Testis (tissue), 2 donors: ENCODE measurements at regions not wholly inside any gene's neighbourhood (a gene's known extent, or its start where the extent isn't known, plus 50 kb on each side); places are given as distances from the start of the nearest gene placed in this dataset.

Experiments used
- DNase-seq: peaks from one replicate; pipeline ENCODE4 v3.0.0-alpha.2; 2019
- H3K27ac ChIP-seq, 2 donors: fragments of 200-600 bp; sonication (generic); one replicate each; pipeline ENCODE4 v1.5.1; 2019
- H3K27me3 ChIP-seq: fragments of 200-600 bp; sonication (generic); one replicate; pipeline ENCODE4 v1.5.1; 2019
- H3K36me3 ChIP-seq: fragments of 200-600 bp; sonication (generic); one replicate; pipeline ENCODE4 v1.5.1; 2017; ENCODE audit warnings: low read depth; ENCODE audit errors: missing control alignments
- H3K4me1 ChIP-seq: fragments of 200-600 bp; sonication (generic); one replicate; pipeline ENCODE4 v1.5.1; 2019
- H3K4me3 ChIP-seq, 2 donors: fragments of 200-600 bp; sonication (generic); one replicate each; pipeline ENCODE4 v1.5.1; 2017 to 2019
- H3K9me3 ChIP-seq: fragments of 200-600 bp; sonication (generic); one replicate; pipeline ENCODE4 v1.5.1; 2017
- CTCF ChIP-seq, 3 experiments: fragments of 450-650 bp in 2 of 3; fragments of 200-600 bp in 1 of 3; sonication (generic) in 1 of 3; IDR thresholded peaks; one replicate each; pipeline ENCODE4 v1.5.1; 2016 to 2019; ENCODE audit warnings: antibody characterized with exemption in 3 of 3, mild to moderate bottlenecking in 2 of 3, moderate library complexity in 1 of 3
- POLR2A ChIP-seq: fragments of 450-650 bp; IDR thresholded peaks from one replicate; pipeline ENCODE4 v1.6.1; 2017; ENCODE audit warnings: antibody characterized with exemption, mild to moderate bottlenecking, moderate library complexity
- WGBS, 2 donors: methylation state at CpG; one replicate each; pipeline ENCODE4 v1.1.5; 2018; 5-methylcytosine and 5-hydroxymethylcytosine counted together
- intact Hi-C: fragments of 100-400 bp; cut with DNase I; formaldehyde crosslinking; loops from one replicate; pipeline ENCODE4 v1.15.1; 2023; ENCODE audit warnings: low total_unique reads

- TF ChIP-seq POLR2A: no peak
- no peak for TF ChIP-seq CTCF (IDR thresholded peaks at IDR 0.05)
- no peak for DNase-seq
- Histone ChIP-seq H3K27ac (no peak overlapping the region), H3K27me3 (no peaks in the 10 kb centered on the region), H3K4me1 (peaks cover 15% of the 10 kb centered on the region), H3K9me3 (no peaks in the 10 kb centered on the region), H3K36me3 (no peaks in the 10 kb centered on the region), H3K4me3 (no peak overlapping the region)
- 88 to 91% methylated on average over 14 to 25 of the region's 25 CpGs for WGBS, 2 donors
- intact Hi-C loops: no loop called here
Observed at GRCh38 chr2:240214790-240215675, 74.6 kb upstream of the OTOS start.

- Histone ChIP-seq H3K27me3 (no peaks in the 10 kb centered on the region), H3K36me3 (no peaks in the 10 kb centered on the region), H3K4me1 (peaks cover 15% of the 10 kb centered on the region), H3K4me3 (no peak overlapping the region), H3K9me3 (no peaks in the 10 kb centered on the region), H3K27ac (no peak overlapping the region)
- intact Hi-C loops: no loop called here
- 76 to 83% methylated on average over 4 to 8 of the region's 8 CpGs for WGBS, 2 donors
- no peak for DNase-seq
- TF ChIP-seq POLR2A: no peak
- no peak for TF ChIP-seq CTCF (IDR thresholded peaks at IDR 0.05)
Observed at GRCh38 chr2:240215676-240216051, 75.2 kb upstream of the OTOS start.

DNA sequence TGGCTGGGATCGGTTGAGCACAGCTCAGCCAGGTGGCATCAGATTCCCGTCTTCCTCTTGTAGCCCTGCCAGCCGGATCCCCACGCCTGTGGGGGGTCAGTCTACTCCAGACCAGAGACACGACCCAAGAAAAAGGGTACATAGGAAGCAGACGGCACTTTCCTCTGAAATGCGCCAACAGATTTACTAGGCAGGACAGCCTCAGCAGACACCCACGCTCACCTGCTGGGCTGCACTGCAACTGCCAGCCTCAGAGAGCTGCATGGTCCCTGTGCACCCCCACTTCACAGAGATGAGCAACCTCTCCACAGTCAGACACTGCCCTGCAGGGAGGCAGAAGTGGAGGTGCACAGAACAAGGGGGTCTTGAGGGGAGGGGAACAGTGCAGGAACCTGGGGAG is 75.7 kb upstream of the OTOS start:
- TF ChIP-seq CTCF (IDR thresholded peaks at IDR 0.05) (no peak), POLR2A (no peak)
- Histone ChIP-seq H3K9me3 (no peaks in the 10 kb centered on the region), H3K27me3 (no peaks in the 10 kb centered on the region), H3K27ac (no peak overlapping the region), H3K4me1 (peaks cover 15% of the 10 kb centered on the region), H3K36me3 (no peaks in the 10 kb centered on the region), H3K4me3 (no peak overlapping the region)
- no peak for DNase-seq
- WGBS, 2 donors: 76 to 81% methylated on average over 7 to 8 of the region's 8 CpGs
- intact Hi-C loops: no loop called here

DNA sequence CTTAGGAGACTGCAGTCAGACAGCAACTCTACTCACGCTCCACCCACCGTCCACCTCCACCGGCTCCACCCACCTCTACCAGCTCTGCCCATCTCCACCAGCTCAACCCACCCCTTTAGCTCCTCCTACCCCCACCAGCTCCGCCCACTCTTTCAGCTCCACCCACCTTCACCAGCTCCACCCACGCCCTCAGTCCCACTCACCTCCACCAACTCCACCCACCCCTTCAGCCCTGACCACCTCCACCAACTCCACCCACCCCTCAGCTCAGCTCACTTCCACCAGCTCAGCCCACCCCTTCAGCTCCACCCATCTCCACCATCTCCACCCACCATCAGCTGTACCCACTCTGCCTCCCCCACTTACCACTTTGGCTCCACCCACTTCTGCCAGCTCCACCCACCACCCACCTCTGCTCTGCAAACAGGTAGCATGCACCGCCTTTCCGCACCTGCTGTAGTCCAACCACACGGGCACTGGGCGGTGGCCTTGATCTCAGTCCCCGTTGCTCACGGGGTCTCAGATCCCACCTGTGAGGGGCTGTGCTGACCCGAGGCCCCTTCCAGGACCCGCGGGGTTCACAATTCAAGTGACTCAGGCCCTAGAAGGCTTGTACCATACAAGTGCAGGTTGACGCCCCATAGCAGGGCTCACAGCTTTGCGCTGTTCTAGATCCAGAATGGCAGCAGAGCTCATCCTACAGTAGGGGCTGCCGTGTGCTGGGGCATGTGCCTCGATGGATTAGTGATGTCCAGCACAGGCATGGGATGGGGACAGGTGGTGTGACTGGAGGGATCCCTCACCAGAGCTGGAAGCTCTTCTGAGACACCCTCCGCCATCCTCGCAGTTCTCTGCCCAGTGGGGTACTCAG is 77.2 kb upstream of the OTOS start:
- peaks cover 15% of the 10 kb centered on the region for H3K4me1 ChIP-seq
- no peaks in the 10 kb centered on the region for H3K9me3 ChIP-seq
- no peaks in the 10 kb centered on the region for H3K27me3 ChIP-seq
- H3K27ac ChIP-seq: no peak overlapping the region
- DNase-seq: peak; percentile 13
- TF ChIP-seq POLR2A (no peak), CTCF (IDR thresholded peaks at IDR 0.05) (no peak)
- H3K36me3 ChIP-seq: no peaks in the 10 kb centered on the region
- H3K4me3 ChIP-seq: no peak overlapping the region
- WGBS, 2 donors: 76% methylated on average over 20 of the region's 20 CpGs
- intact Hi-C loops: no loop called here
